ENCODE measurements at regions not wholly inside any gene's neighbourhood (a gene's known extent, or its start where the extent isn't known, plus 50 kb on each side); places are given as distances from the start of the nearest gene placed in this dataset.
"Not testable (repeated sequence)": the region's sequence is repeated elsewhere in the genome, so short reads cannot be mapped to it uniquely, and the experiment has no call there.

GRCh38 chr3:177860184-177860583 is 662.9 kb upstream of the TBL1XR1 start:
- H3K4me2 ChIP-seq (ENCODE audit: low read length), result no peak overlapping the region
- TF ChIP-seq EP300 (conservative IDR thresholded peaks at IDR 0.05; ENCODE audit: poor library complexity, severe bottlenecking) (no peak), CTCF (IDR thresholded peaks at IDR 0.05; ENCODE audit: poor library complexity, severe bottlenecking) (no peak), SMC3 (conservative IDR thresholded peaks at IDR 0.05; ENCODE audit: poor library complexity) (no peak), MXI1 (conservative IDR thresholded peaks at IDR 0.05; ENCODE audit: poor library complexity, severe bottlenecking) (no peak), TAF1 (IDR thresholded peaks at IDR 0.05; ENCODE audit: low read depth) (no peak), RAD21 (conservative IDR thresholded peaks at IDR 0.05) (no peak)
- no peaks in the 10 kb centered on the region for H3K9me2 ChIP-seq (ENCODE audit: insufficient read depth, low read length)
- H3K79me2 ChIP-seq (replicated peaks; ENCODE audit: insufficient read depth, low read length), result no peaks in the 10 kb centered on the region
- no peak overlapping the region for H3K9ac ChIP-seq (ENCODE audit: low read length)
- H3K4me3 ChIP-seq (ENCODE audit: low read length), result no peak overlapping the region
- no peaks in the 10 kb centered on the region for H3K36me3 ChIP-seq (ENCODE audit: insufficient read depth, low read length)
- no peak overlapping the region for H3K27ac ChIP-seq (ENCODE audit: low read length)
- no peaks in the 10 kb centered on the region for H3K27me3 ChIP-seq (ENCODE audit: insufficient read depth, low read depth, low read length)
- peaks cover 4% of the 10 kb centered on the region for H3K9me3 ChIP-seq (ENCODE audit: low read length)
- H2AFZ ChIP-seq (ENCODE audit: low read depth, low read length), result no peak overlapping the region
- H4K20me1 ChIP-seq (ENCODE audit: insufficient read depth), result no peaks in the 10 kb centered on the region
- H3F3A ChIP-seq (ENCODE audit: insufficient read depth, low read length, poor library complexity, severe bottlenecking), result no peaks in the 10 kb centered on the region

DNA sequence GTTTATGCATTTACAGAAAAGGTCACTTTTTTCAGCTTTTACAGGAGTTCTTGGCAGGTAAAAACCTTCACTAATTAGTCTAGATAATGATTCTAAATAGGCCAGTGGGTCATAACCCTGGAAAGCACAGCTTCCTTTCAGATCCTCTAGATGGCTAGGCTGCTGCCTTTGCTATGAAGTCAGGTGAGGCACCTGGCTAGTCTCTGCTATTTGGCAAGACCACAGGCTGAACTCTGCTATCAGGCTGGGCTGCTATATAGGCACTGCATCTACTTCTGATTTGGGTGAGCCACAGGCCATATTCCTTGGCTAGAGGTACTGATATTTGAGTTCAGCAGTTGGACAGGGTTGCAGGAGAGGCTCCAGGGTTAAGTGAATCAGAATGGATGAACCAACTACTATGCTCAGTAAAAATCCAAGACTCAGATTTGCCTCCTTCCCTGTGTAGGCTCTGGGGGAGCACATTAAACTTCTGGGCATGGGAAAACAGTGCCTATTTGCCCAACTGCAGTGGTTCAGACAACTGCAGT is 665.7 kb upstream of the TBL1XR1 start:
- no peaks in the 10 kb centered on the region for H3K79me2 ChIP-seq (replicated peaks; ENCODE audit: insufficient read depth, low read length)
- no peak overlapping the region for H3K4me2 ChIP-seq (ENCODE audit: low read length)
- no peak overlapping the region for H3K27ac ChIP-seq (ENCODE audit: low read length)
- H3K9me3 ChIP-seq (ENCODE audit: low read length), result peaks cover 4% of the 10 kb centered on the region
- H3K36me3 ChIP-seq (ENCODE audit: insufficient read depth, low read length), result no peaks in the 10 kb centered on the region
- no peak overlapping the region for H3K4me3 ChIP-seq (ENCODE audit: low read length)
- no peaks in the 10 kb centered on the region for H3K27me3 ChIP-seq (ENCODE audit: insufficient read depth, low read depth, low read length)
- H3K9ac ChIP-seq (ENCODE audit: low read length), result no peak overlapping the region
- no peak overlapping the region for H2AFZ ChIP-seq (ENCODE audit: low read depth, low read length)
- no peaks in the 10 kb centered on the region for H4K20me1 ChIP-seq (ENCODE audit: insufficient read depth)
- H3F3A ChIP-seq (ENCODE audit: insufficient read depth, low read length, poor library complexity, severe bottlenecking), result no peaks in the 10 kb centered on the region
- TF ChIP-seq SMC3 (conservative IDR thresholded peaks at IDR 0.05; ENCODE audit: poor library complexity) (no peak), TAF1 (IDR thresholded peaks at IDR 0.05; ENCODE audit: low read depth) (no peak), RAD21 (conservative IDR thresholded peaks at IDR 0.05) (no peak), EZH2 (IDR thresholded peaks at IDR 0.05; ENCODE audit: borderline replicate concordance, insufficient read depth, low read length, poor library complexity, severe bottlenecking) (no peak), EP300 (conservative IDR thresholded peaks at IDR 0.05; ENCODE audit: poor library complexity, severe bottlenecking) (no peak), CTCF (IDR thresholded peaks at IDR 0.05; ENCODE audit: poor library complexity, severe bottlenecking) (no peak), MXI1 (conservative IDR thresholded peaks at IDR 0.05; ENCODE audit: poor library complexity, severe bottlenecking) (no peak), POLR2AphosphoS5 (IDR thresholded peaks at IDR 0.05) (no peak)
- TF ChIP-seq, protein P1, sequence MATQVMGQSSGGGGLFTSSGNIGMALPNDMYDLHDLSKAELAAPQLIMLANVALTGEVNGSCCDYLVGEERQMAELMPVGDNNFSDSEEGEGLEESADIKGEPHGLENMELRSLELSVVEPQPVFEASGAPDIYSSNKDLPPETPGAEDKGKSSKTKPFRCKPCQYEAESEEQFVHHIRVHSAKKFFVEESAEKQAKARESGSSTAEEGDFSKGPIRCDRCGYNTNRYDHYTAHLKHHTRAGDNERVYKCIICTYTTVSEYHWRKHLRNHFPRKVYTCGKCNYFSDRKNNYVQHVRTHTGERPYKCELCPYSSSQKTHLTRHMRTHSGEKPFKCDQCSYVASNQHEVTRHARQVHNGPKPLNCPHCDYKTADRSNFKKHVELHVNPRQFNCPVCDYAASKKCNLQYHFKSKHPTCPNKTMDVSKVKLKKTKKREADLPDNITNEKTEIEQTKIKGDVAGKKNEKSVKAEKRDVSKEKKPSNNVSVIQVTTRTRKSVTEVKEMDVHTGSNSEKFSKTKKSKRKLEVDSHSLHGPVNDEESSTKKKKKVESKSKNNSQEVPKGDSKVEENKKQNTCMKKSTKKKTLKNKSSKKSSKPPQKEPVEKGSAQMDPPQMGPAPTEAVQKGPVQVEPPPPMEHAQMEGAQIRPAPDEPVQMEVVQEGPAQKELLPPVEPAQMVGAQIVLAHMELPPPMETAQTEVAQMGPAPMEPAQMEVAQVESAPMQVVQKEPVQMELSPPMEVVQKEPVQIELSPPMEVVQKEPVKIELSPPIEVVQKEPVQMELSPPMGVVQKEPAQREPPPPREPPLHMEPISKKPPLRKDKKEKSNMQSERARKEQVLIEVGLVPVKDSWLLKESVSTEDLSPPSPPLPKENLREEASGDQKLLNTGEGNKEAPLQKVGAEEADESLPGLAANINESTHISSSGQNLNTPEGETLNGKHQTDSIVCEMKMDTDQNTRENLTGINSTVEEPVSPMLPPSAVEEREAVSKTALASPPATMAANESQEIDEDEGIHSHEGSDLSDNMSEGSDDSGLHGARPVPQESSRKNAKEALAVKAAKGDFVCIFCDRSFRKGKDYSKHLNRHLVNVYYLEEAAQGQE (IDR thresholded peaks at IDR 0.05; ENCODE audit: borderline replicate concordance), result no peak
- H3K9me2 ChIP-seq (ENCODE audit: insufficient read depth, low read length), result no peaks in the 10 kb centered on the region

DNA sequence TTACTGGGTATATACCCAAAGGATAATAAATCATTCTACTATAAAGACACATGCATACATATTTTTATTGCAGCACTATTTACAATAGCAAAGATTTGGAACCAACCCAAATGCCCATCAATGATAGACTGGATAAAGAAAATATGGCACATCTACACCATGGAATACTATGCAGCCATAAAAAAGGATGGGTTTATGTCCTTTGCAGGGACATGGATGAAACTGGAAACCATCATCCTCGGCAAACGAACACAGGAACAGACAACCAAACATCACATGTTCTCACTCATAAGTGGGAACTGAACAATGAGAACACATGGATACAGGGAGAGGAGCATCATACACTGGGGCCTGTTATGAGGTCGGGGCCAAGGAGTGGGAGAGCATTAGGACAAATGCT is 665.0 kb upstream of the KCNMB2 start:
- not testable (repeated sequence) for H2AFZ ChIP-seq (ENCODE audit: low read depth, low read length); H3K9ac ChIP-seq (ENCODE audit: low read length); H3K79me2 ChIP-seq (replicated peaks; ENCODE audit: insufficient read depth, low read length); H3F3A ChIP-seq (ENCODE audit: insufficient read depth, low read length, poor library complexity, severe bottlenecking); H3K36me3 ChIP-seq (ENCODE audit: insufficient read depth, low read length); H3K27ac ChIP-seq (ENCODE audit: low read length); H3K9me3 ChIP-seq (ENCODE audit: low read length); H3K27me3 ChIP-seq (ENCODE audit: insufficient read depth, low read depth, low read length); H3K4me3 ChIP-seq (ENCODE audit: low read length); H4K20me1 ChIP-seq (ENCODE audit: insufficient read depth); H3K4me2 ChIP-seq (ENCODE audit: low read length); H3K9me2 ChIP-seq (ENCODE audit: insufficient read depth, low read length)

All from neural cell (in vitro differentiated cells).